GM23338 (cell line): ENCODE measurements at regions not wholly inside any gene's neighbourhood (a gene's known extent, or its start where the extent isn't known, plus 50 kb on each side); places are given as distances from the start of the nearest gene placed in this dataset.
"Not testable (repeated sequence)": the region's sequence is repeated elsewhere in the genome, so short reads cannot be mapped to it uniquely, and the experiment has no call there.

Experiments used
- ATAC-seq: fragments of 200-7000 bp; cut with Tn5 transposase; 3 replicates; pipeline ENCODE4 v1.9.1; 2020
- DNase-seq: peaks from one replicate; pipeline ENCODE4 v3.0.0-alpha.2; 2015; ENCODE audit warnings: low spot score
- H2AFZ ChIP-seq: fragments of 200-600 bp; sonication (generic); 2 replicates; pipeline ENCODE4 v1.8.0; 2016; ENCODE audit warnings: antibody characterized with exemption, mild to moderate bottlenecking, moderate library complexity
- H3F3A ChIP-seq: fragments of 200-600 bp; sonication (generic); replicated peaks from 2 replicates; pipeline ENCODE4 v1.8.0; 2017; ENCODE audit warnings: antibody characterized with exemption, mixed run types, low read depth
- H3K27ac ChIP-seq: fragments of 200-600 bp; sonication (generic); 2 replicates; pipeline ENCODE4 v1.6.1; 2016; ENCODE audit warnings: low read depth
- H3K27me3 ChIP-seq: fragments of 200-600 bp; sonication (generic); 2 replicates; pipeline ENCODE4 v1.8.0; 2016; ENCODE audit warnings: mild to moderate bottlenecking, mixed run types, moderate library complexity; ENCODE audit not compliant: insufficient read depth
- H3K36me3 ChIP-seq: fragments of 200-600 bp; sonication (generic); 2 replicates; pipeline ENCODE4 v1.8.0; 2016; ENCODE audit warnings: mild to moderate bottlenecking; ENCODE audit not compliant: insufficient read depth
- H3K4me1 ChIP-seq: fragments of 200-600 bp; sonication (generic); 2 replicates; pipeline ENCODE4 v1.8.0; 2016; ENCODE audit warnings: mild to moderate bottlenecking, moderate library complexity; ENCODE audit not compliant: insufficient read depth
- H3K4me2 ChIP-seq: fragments of 200-600 bp; sonication (generic); 2 replicates; pipeline ENCODE4 v1.7.1; 2017; ENCODE audit warnings: mixed run types
- H3K4me3 ChIP-seq: fragments of 200-600 bp; sonication (generic); 2 replicates; pipeline ENCODE4 v1.6.1; 2016; ENCODE audit warnings: mixed run types
- H3K79me2 ChIP-seq: fragments of 200-600 bp; sonication (generic); replicated peaks from 2 replicates; pipeline ENCODE4 v1.8.0; 2017; ENCODE audit warnings: mild to moderate bottlenecking; ENCODE audit not compliant: insufficient read depth
- H3K9me2 ChIP-seq: fragments of 200-600 bp; sonication (generic); 2 replicates; pipeline ENCODE4 v1.8.0; 2017; ENCODE audit not compliant: insufficient read depth
- H4K20me1 ChIP-seq: fragments of 200-600 bp; sonication (generic); replicated peaks from 2 replicates; pipeline ENCODE4 v1.8.0; 2017; ENCODE audit warnings: mild to moderate bottlenecking; ENCODE audit not compliant: insufficient read depth
- H3K27ac Mint-ChIP-seq: 2 replicates; pipeline ENCODE4 v1.8.0; 2020; ENCODE audit warnings: inconsistent platforms, mild to moderate bottlenecking, moderate library complexity, mixed read lengths
- H3K27me3 Mint-ChIP-seq: 3 replicates; pipeline ENCODE4 v1.8.0; 2022; ENCODE audit warnings: low read depth, mild to moderate bottlenecking, moderate library complexity, mixed read lengths, inconsistent platforms; ENCODE audit not compliant: insufficient read depth, poor library complexity
- H3K36me3 Mint-ChIP-seq: 3 replicates; pipeline ENCODE4 v1.8.0; 2021; ENCODE audit warnings: low read depth, mild to moderate bottlenecking, inconsistent platforms, moderate library complexity, mixed read lengths
- H3K4me1 Mint-ChIP-seq: 3 replicates; pipeline ENCODE4 v1.8.0; 2020; ENCODE audit warnings: mild to moderate bottlenecking, inconsistent platforms, mixed read lengths
- H3K4me3 Mint-ChIP-seq: 3 replicates; pipeline ENCODE4 v1.8.0; 2021; ENCODE audit warnings: moderate library complexity, mild to moderate bottlenecking, inconsistent platforms, mixed read lengths
- H3K9me3 Mint-ChIP-seq: 3 replicates; pipeline ENCODE4 v1.8.0; 2020; ENCODE audit warnings: moderate library complexity, mild to moderate bottlenecking, inconsistent platforms, mixed read lengths
- CTCF ChIP-seq, 2 experiments: fragments of 200-600 bp in 1 of 2; sonication (generic) in 1 of 2; conservative IDR thresholded peaks; 2 replicates each; pipeline versions ENCODE4 v1.5.1 to v1.6.1; 2016 to 2017; ENCODE audit warnings: antibody characterized with exemption in 2 of 2, low read depth in 2 of 2, mild to moderate bottlenecking in 2 of 2, moderate library complexity in 1 of 2
- EZH2 ChIP-seq: fragments of 200-600 bp; sonication (generic); IDR thresholded peaks from one replicate; pipeline ENCODE4 v1.8.0; 2017; ENCODE audit warnings: antibody characterized with exemption, mild to moderate bottlenecking, low read depth; ENCODE audit not compliant: unreplicated experiment
- EZH2phosphoT487 ChIP-seq: fragments of 200-600 bp; sonication (generic); IDR thresholded peaks from one replicate; pipeline ENCODE4 v1.8.1; 2018; ENCODE audit warnings: antibody characterized with exemption; ENCODE audit not compliant: unreplicated experiment
- STAT1 ChIP-seq: IDR thresholded peaks from one replicate; pipeline ENCODE4 v1.6.1; 2016; ENCODE audit warnings: antibody characterized with exemption; ENCODE audit not compliant: unreplicated experiment
- ZNF462 ChIP-seq: fragments of 250-450 bp; sonication (Bioruptor Pico); IDR thresholded peaks from 2 replicates; pipeline ENCODE4 v1.5.0; 2020; ENCODE audit warnings: mild to moderate bottlenecking, moderate library complexity

DNA sequence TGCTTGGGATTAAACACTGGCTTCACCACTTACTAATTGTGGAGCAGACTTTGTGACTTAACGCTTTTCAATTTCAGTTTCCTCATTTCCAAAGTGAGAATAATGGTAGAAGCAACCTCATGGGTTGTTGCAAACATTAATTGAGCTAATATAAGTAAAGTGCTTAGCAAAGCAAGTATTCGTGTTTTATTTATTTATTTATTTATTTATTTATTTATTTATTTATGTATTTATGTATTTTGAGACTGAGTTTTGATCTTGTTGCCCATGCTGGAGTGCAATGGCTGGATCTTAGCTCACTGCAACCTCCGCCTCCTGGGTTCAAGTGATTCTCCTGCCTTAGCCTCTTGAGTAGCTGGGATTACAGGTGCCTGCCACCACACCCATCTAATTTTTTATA, 171.2 kb upstream of the SLC16A7 start:
- not testable (repeated sequence) for H3F3A ChIP-seq, H3K4me3 ChIP-seq, H4K20me1 ChIP-seq, H3K36me3 ChIP-seq, H3K4me1 Mint-ChIP-seq, H3K27ac Mint-ChIP-seq, H3K9me2 ChIP-seq, H2AFZ ChIP-seq, H3K4me2 ChIP-seq, H3K79me2 ChIP-seq, DNase-seq, H3K27me3 Mint-ChIP-seq, H3K9me3 Mint-ChIP-seq, H3K27ac ChIP-seq, H3K4me3 Mint-ChIP-seq, H3K27me3 ChIP-seq, H3K36me3 Mint-ChIP-seq, H3K4me1 ChIP-seq, ATAC-seq

- ATAC-seq: no peak
- Histone ChIP-seq H3K27ac (no peak overlapping the region), H3K36me3 (no peaks in the 10 kb centered on the region), H4K20me1 (no peaks in the 10 kb centered on the region), H2AFZ (no peak overlapping the region), H3F3A (no peaks in the 10 kb centered on the region), H3K4me3 (no peak overlapping the region), H3K4me2 (no peak overlapping the region), H3K9me2 (no peaks in the 10 kb centered on the region), H3K27me3 (no peaks in the 10 kb centered on the region), H3K4me1 (peaks cover 8% of the 10 kb centered on the region), H3K79me2 (no peaks in the 10 kb centered on the region)
- H3K4me3 Mint-ChIP-seq: no peak overlapping the region
- no peak for TF ChIP-seq CTCF (conservative IDR thresholded peaks at IDR 0.05; ENCODE audit: low read depth in 2 of 2)
- no peak for TF ChIP-seq STAT1
- TF ChIP-seq EZH2: no peak
- TF ChIP-seq EZH2phosphoT487: no peak
- no peak for TF ChIP-seq ZNF462 (CRISPR knock-in tag)
- peaks cover 6% of the 10 kb centered on the region; the same call in 2 of the 3 replicates for H3K4me1 Mint-ChIP-seq
- no peaks in the 10 kb centered on the region for H3K9me3 Mint-ChIP-seq
- no peak overlapping the region for H3K27ac Mint-ChIP-seq
- no peak for DNase-seq
- no peaks in the 10 kb centered on the region for H3K36me3 Mint-ChIP-seq
- H3K27me3 Mint-ChIP-seq: no peaks in the 10 kb centered on the region
Measured at GRCh38 chr12:59414051-59414450, 181.8 kb upstream of the SLC16A7 start.
